Muscle of leg (tissue), 3 donors: ENCODE measurements at regions not wholly inside any gene's neighbourhood (a gene's known extent, or its start where the extent isn't known, plus 50 kb on each side); places are given as distances from the start of the nearest gene placed in this dataset.
A peak's percentile ranks its signal among the peaks of the same experiment; 100 is the strongest.

Experiments used
- DNase-seq: peaks from one replicate; pipeline ENCODE4 v3.0.0; 2013
- H3K27ac ChIP-seq: one replicate; pipeline ENCODE4 v1.5.1; 2013; ENCODE audit warnings: mild to moderate bottlenecking, low read length, control low read depth
- H3K27me3 ChIP-seq: one replicate; pipeline ENCODE4 v1.6.1; 2013; ENCODE audit warnings: low read length; ENCODE audit not compliant: control insufficient read depth, insufficient read depth
- H3K36me3 ChIP-seq: one replicate; pipeline ENCODE4 v1.6.1; 2013; ENCODE audit warnings: low read length; ENCODE audit not compliant: control insufficient read depth, insufficient read depth
- H3K4me1 ChIP-seq: one replicate; pipeline ENCODE4 v1.6.1; 2013; ENCODE audit warnings: low read length; ENCODE audit not compliant: control insufficient read depth, insufficient read depth
- H3K4me3 ChIP-seq: one replicate; pipeline ENCODE4 v1.5.1; 2013; ENCODE audit warnings: low read length, control low read depth
- H3K9me3 ChIP-seq: replicated peaks from 2 replicates; pipeline ENCODE4 v1.6.1; 2013; ENCODE audit warnings: low read depth, low read length; ENCODE audit not compliant: control insufficient read depth
- WGBS: methylation state at CpG from one replicate; pipeline ENCODE4 v1.1.5; 2013; ENCODE audit warnings: missing lambda C conversion rate; ENCODE audit not compliant: insufficient coverage; 5-methylcytosine and 5-hydroxymethylcytosine counted together

DNA sequence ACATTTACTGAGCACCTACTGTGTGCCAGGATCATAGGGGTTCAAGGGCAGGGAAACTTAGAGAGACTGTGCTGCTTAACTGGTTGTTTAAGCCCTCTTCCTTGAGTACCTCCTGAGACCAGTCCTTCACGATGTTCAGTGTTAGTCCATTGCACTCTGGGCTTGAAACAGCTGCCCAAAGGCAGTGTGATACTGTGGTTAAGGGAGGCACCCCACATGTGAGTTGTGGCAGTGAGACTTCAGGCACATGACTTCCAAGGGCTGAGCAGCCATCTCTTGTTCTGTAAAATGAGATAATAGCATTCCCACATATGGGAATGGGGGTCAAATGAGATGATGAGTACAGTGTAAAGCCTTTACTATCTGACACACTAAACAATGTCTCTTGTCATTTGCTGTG is 75.1 kb downstream of the LINGO1 start:
- DNase-seq = no peak
- no peak overlapping the region for H3K27ac ChIP-seq
- 60% methylated on average over 1 of the region's 1 CpG for WGBS

DNA sequence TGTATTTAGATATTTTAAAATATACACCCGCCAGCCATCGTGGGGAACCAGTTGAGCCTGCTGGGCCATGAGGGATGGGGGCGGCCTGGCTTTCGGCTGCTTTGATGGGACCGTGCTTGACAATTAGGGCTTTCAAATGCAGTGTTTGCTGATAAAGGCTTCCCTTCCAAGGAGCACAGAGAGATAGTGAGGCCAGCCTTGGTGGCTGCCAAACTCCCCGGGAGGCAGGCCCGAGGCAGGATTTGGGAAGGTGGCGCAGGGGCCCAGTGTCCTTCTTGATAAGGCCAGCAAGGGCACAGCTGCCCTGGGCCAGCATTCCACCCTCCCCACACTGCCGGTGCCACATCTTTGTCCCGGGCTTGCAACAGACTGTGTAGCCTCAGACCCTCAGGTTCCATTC is 75.6 kb downstream of the LINGO1 start:
- Histone ChIP-seq H3K27ac (no peak overlapping the region), H3K27me3 (no peaks in the 10 kb centered on the region)
- 65% methylated on average over 9 of the region's 10 CpGs for WGBS

More for the DNA sequence above, 75.1 kb downstream of the LINGO1 start:
- Histone ChIP-seq H3K9me3 (no peaks in the 10 kb centered on the region), H3K36me3 (no peaks in the 10 kb centered on the region), H3K4me1 (peaks cover 17% of the 10 kb centered on the region), H3K4me3 (no peak overlapping the region), H3K27me3 (no peaks in the 10 kb centered on the region)

DNA sequence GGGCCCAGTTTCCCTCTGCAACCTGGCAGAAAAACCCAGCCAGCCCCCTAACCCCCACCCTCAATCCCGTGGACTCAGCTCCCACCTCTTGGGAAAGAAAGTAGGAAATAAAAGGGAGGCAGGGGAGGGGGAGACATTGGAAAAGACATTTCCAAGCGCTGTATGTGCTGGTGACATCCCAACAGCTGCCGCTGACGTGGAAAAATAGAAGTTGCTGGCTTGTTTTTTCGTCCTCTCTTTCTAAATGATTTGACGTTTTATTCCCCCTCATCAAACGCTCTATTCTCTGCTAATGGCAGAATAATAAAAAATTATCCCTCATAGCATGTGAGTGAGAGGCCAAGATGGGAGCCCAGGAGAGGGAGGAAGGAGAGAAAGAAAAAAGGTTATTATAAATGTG is 76.1 kb downstream of the LINGO1 start:
- Histone ChIP-seq H3K36me3 (no peaks in the 10 kb centered on the region), H3K27ac (no peak overlapping the region), H3K27me3 (no peaks in the 10 kb centered on the region), H3K9me3 (no peaks in the 10 kb centered on the region), H3K4me1 (peaks cover 17% of the 10 kb centered on the region), H3K4me3 (no peak overlapping the region)
- DNase-seq = peak; percentile 68
- no CpG with 5 or more reads among the region's 7 CpGs for WGBS

More for the DNA sequence above, 75.6 kb downstream of the LINGO1 start:
- no peak for DNase-seq
- Histone ChIP-seq H3K4me1 (peaks cover 17% of the 10 kb centered on the region), H3K4me3 (no peak overlapping the region), H3K9me3 (no peaks in the 10 kb centered on the region), H3K36me3 (no peaks in the 10 kb centered on the region)

DNA sequence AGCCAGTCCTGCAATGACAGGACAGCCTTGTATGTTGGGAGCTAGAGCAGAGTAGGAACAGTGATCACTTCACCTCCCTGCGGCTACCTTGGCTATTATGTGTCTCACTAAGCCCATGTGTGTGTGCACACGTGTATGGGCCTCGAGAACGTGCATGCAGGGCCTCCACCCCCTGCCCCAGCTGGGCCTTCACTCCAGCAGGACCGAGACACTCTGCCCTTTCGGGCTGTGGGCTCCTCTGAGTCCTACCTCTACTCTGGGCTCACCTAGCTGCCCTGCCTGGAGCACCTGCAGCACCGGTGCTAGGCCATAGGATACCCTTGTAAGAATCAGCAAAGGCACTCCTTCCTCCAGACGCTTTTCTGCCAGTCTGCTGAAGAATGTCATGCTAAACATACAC is 77.5 kb downstream of the LINGO1 start:
- H3K27me3 ChIP-seq = no peaks in the 10 kb centered on the region
- no peaks in the 10 kb centered on the region for H3K36me3 ChIP-seq
- peaks cover 28% of the 10 kb centered on the region for H3K4me1 ChIP-seq
- no peak overlapping the region for H3K27ac ChIP-seq
- no peak for DNase-seq
- 82% methylated on average over 8 of the region's 8 CpGs for WGBS
- no peak overlapping the region for H3K4me3 ChIP-seq
- H3K9me3 ChIP-seq = no peaks in the 10 kb centered on the region

DNA sequence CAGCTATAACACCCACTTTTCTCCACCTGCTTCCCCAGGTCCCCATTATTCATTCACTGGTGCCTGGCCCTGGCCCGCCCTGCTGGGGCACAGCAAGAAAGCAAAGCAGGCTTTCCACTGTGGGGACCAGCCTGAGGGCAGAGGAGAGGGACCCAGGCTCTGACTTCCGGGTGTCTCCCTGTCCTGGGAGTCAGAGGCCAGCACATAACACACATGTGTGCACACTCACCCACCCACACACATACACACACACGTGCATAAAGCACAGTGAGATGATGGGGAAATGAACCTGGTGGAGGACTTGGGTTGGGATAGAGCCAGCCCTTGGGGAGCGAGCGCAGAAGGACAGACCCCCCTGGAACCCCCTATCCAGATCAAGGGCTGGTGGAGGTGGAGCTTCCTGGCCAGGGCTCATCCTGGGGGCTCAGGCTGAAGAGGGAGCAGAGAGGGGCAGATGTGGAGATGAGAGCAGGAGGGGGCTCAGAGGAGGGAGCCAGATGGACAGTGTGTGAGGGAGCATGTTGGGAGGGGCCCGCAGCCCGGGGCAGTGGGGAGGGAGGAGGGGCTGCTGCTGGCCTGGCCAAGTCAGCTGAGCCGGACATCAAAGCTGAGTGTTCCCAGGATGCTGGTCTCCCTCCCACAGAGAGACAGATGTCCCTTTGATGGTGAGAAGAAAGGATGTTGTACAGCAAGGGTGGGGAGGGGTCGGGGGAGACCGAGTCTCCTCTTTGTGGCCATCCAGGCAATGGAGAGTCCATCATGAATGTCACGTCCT is 78.2 kb downstream of the LINGO1 start:
- 35% methylated on average over 7 of the region's 11 CpGs for WGBS
- H3K9me3 ChIP-seq = no peaks in the 10 kb centered on the region
- DNase-seq = peak; percentile 65
- H3K4me1 ChIP-seq = peaks cover 35% of the 10 kb centered on the region
- no peaks in the 10 kb centered on the region for H3K27me3 ChIP-seq
- H3K36me3 ChIP-seq = no peaks in the 10 kb centered on the region
- no peak overlapping the region for H3K27ac ChIP-seq
- no peak overlapping the region for H3K4me3 ChIP-seq

DNA sequence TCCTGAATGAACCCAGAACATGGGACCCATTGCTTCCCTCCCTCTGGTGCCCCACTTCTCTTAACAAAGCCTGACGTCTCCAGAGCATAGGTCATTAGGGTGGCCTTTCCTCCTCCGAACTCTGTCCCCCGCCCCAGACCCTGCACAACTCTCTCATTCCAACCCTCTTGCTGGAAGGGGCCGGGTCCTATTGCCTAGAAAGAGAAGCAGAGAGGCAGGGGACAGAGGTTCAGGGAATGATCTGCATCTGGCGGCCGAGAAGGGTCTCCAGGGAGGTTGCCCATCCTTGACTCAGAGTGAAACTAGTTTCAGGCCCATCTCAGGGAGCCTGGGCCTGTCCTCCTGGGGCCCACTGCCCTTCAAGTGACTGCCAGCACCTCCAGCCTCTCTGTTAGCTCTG is 79.0 kb downstream of the LINGO1 start:
- peaks cover 43% of the 10 kb centered on the region for H3K4me1 ChIP-seq
- WGBS = 38% methylated on average over 2 of the region's 6 CpGs

DNA sequence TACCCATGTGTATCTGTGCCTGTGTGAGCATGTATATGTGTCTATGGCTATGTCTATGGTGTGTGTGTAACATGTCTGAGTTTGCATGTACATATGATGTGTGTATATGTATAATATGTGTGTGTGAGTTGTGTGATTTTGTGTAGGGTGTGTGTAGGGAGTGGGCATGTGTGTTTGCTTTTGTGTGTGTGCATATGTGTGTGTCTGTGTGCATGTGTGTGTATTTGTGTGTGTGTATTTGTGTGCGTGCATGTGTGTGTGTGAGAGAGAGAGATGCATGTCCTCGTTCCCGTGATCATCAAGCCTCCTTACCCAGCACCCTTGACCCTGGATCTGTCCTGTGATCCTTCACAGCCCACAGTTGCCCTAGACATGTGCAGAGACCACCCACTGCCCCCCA is 79.5 kb downstream of the LINGO1 start:
- H3K4me3 ChIP-seq = no peak overlapping the region
- H3K9me3 ChIP-seq = no peaks in the 10 kb centered on the region
- DNase-seq = no peak
- no peak overlapping the region for H3K27ac ChIP-seq
- no peaks in the 10 kb centered on the region for H3K27me3 ChIP-seq
- peaks cover 47% of the 10 kb centered on the region for H3K4me1 ChIP-seq
- no peaks in the 10 kb centered on the region for H3K36me3 ChIP-seq
- WGBS = no CpG with 5 or more reads among the region's 3 CpGs

More for the DNA sequence above, 79.0 kb downstream of the LINGO1 start:
- H3K36me3 ChIP-seq = no peaks in the 10 kb centered on the region
- H3K27me3 ChIP-seq = no peaks in the 10 kb centered on the region
- no peaks in the 10 kb centered on the region for H3K9me3 ChIP-seq
- no peak overlapping the region for H3K27ac ChIP-seq
- no peak overlapping the region for H3K4me3 ChIP-seq
- no peak for DNase-seq

DNA sequence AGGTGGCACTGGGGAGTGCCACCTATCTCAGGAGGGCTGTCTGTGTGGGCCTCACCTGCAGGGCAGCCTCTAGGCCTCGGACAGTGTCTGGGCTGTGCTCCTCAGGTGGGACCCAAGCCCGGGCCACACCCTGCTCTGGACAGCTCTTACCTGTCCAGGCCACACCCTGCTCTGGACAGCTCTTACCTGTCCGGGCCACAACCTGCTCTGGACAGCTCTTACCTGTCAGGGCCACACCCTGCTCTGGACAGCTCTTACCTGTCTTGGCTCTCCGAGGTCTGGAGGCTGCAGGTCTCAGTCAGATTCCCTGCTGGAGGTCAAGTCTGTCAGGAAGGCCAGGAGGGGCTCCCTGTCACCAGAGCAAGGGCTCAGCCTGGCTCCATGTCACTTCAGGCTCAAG is 80.6 kb downstream of the LINGO1 start:
- H3K27ac ChIP-seq = no peak overlapping the region

DNA sequence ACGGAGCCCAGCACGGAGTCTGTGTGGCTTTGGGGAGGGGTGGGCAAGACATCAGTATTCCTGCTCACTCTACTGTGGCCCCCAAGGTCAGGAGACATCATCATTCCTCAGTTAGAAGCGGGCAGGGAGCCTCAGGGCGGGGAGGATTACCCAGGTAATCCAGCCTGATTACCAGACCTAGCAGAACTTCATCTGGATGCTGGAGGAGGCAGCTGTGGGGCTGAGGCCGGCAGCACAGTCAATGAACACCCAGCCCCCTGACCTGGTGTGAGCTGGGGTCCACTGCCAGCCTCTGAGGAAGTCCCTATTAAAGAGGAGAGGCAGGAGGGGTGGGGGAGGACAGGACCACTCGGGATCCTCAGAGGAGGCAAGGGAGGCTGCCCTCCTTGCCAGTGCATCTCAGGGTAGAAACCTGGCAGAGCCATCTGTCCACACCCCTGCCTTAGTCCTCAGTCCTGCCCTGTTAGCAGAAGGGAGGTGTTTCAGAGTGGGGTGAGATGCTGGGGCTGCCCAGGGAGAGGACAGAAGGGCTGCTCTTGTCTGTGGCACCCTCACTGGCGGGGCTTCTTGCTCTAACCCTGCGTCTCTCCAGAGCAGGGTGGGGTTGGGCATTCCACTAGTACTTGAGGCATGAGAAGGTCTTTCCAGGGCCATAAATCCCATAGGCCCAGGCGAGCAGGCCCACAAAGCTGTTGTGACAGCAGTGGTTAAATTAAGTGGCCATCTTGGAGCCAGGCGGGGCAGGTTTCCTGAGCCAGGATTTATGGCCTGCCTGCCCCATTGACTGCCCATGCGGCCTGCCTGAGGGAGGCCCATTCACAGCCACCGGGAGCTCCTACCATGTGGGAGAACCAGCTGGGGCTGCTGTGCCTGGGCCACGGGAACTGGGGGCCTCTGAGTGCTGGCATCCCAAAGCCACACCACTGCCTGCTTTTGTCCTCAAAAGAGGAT is 82.1 kb downstream of the LINGO1 start:
- peaks cover 2% of the 10 kb centered on the region for H3K27me3 ChIP-seq
- DNase-seq = no peak
- 38% methylated on average over 6 of the region's 13 CpGs for WGBS

More for the DNA sequence above, 80.6 kb downstream of the LINGO1 start:
- H3K9me3 ChIP-seq = no peaks in the 10 kb centered on the region
- peaks cover 2% of the 10 kb centered on the region for H3K27me3 ChIP-seq
- H3K36me3 ChIP-seq = no peaks in the 10 kb centered on the region
- no peak overlapping the region for H3K4me3 ChIP-seq
- peaks cover 47% of the 10 kb centered on the region for H3K4me1 ChIP-seq
- no peak for DNase-seq
- 70% methylated on average over 4 of the region's 4 CpGs for WGBS

DNA sequence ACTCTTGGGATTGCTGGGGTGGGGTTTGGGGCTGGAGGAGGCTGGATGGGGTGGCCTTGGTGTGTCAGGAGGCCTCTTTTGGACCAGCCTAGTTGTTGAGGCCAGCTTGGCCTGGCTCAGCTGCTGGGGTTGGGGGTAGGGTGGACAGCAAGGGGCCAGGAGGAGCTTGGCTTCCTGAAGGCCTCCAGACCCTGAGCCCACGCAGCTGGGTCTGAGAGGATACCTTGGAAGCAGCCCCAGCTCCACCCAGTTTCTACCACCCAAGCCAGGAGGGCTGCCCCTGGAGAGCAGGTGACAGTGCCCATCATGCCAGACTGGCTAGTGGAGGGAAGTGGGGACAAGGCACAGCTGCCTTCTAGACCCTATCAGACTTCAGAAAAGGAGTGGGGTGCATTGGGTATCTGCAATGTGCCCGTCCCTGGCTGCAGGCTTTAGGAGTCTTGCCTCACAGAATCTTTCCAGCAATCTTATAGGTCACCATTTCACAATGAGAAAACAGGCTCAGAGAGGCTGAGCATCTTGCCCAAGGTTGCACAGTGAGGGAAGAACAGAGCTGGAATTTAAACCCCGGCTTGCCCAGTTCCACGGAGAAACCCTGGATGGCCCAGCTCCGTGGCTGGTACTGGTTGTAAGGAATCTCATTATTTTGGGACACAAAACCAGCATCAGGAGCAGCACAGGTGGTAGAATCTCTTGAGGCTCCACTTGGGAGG is 83.0 kb downstream of the LINGO1 start:
- no peak for DNase-seq
- H3K27ac ChIP-seq = no peak overlapping the region

More for the DNA sequence above, 82.1 kb downstream of the LINGO1 start:
- Histone ChIP-seq H3K27ac (no peak overlapping the region), H3K9me3 (no peaks in the 10 kb centered on the region), H3K36me3 (no peaks in the 10 kb centered on the region), H3K4me1 (peaks cover 52% of the 10 kb centered on the region), H3K4me3 (no peak overlapping the region)

More for the DNA sequence above, 83.0 kb downstream of the LINGO1 start:
- peaks cover 47% of the 10 kb centered on the region for H3K4me1 ChIP-seq
- H3K4me3 ChIP-seq = no peak overlapping the region
- peaks cover 2% of the 10 kb centered on the region for H3K27me3 ChIP-seq
- 60% methylated on average over 2 of the region's 5 CpGs for WGBS
- no peaks in the 10 kb centered on the region for H3K9me3 ChIP-seq
- H3K36me3 ChIP-seq = no peaks in the 10 kb centered on the region
